CD4-positive, alpha-beta T cell treated with Interleukin-21 for 1 hour (primary cell): ENCODE measurements at regions not wholly inside any gene's neighbourhood (a gene's known extent, or its start where the extent isn't known, plus 50 kb on each side); places are given as distances from the start of the nearest gene placed in this dataset.
"Not testable (repeated sequence)": the region's sequence is repeated elsewhere in the genome, so short reads cannot be mapped to it uniquely, and the experiment has no call there.

Experiments used
- DNase-seq: peaks from one replicate; pipeline ENCODE4 v3.0.0-alpha.2; 2020

- DNase-seq: no peak
These were observed 484.0 kb upstream of the MAP2 start for GRCh38 chr2:208939852-208940251.

- no peak for DNase-seq
These were observed 478.1 kb upstream of the MAP2 start for GRCh38 chr2:208945719-208946256.

GRCh38 chr2:208948073-208948472, 475.8 kb upstream of the MAP2 start:
- no peak for DNase-seq

- DNase-seq: no peak
These were observed 453.8 kb upstream of the MAP2 start for GRCh38 chr2:208970070-208970469.

GRCh38 chr2:208977582-208977981, 446.3 kb upstream of the MAP2 start:
- no peak for DNase-seq

GRCh38 chr2:208978946-208979345, 444.9 kb upstream of the MAP2 start:
- no peak for DNase-seq

GRCh38 chr2:208980321-208980720, 443.5 kb upstream of the MAP2 start:
- no peak for DNase-seq

- DNase-seq: no peak
These were observed 441.0 kb upstream of the MAP2 start for GRCh38 chr2:208982831-208983230.

GRCh38 chr2:208983486-208983885, 440.4 kb upstream of the MAP2 start:
- no peak for DNase-seq

GRCh38 chr2:208984376-208985090, 439.3 kb upstream of the MAP2 start:
- DNase-seq: no peak

GRCh38 chr2:208985644-208986043, 438.2 kb upstream of the MAP2 start:
- no peak for DNase-seq

- no peak for DNase-seq
These were observed 433.1 kb upstream of the MAP2 start for GRCh38 chr2:208990716-208991115.

- no peak for DNase-seq
These were observed 423.9 kb upstream of the MAP2 start for GRCh38 chr2:208999911-209000310.

- DNase-seq: no peak
These were observed 421.8 kb upstream of the MAP2 start for GRCh38 chr2:209002054-209002453.

- no peak for DNase-seq
These were observed 418.5 kb upstream of the MAP2 start for GRCh38 chr2:209005371-209005770.

GRCh38 chr2:209008636-209009287, 415.1 kb upstream of the MAP2 start:
- DNase-seq: no peak

- DNase-seq: not testable (repeated sequence)
These were observed 405.2 kb upstream of the MAP2 start for GRCh38 chr2:209018633-209019032.

GRCh38 chr2:209029249-209029648, 394.6 kb upstream of the MAP2 start:
- no peak for DNase-seq

GRCh38 chr2:209044307-209044706, 379.5 kb upstream of the MAP2 start:
- DNase-seq: no peak

GRCh38 chr2:209046163-209046562, 377.7 kb upstream of the MAP2 start:
- DNase-seq: no peak

- DNase-seq: no peak
These were observed 374.2 kb upstream of the MAP2 start for GRCh38 chr2:209049608-209050007.

GRCh38 chr2:209062210-209062609, 361.6 kb upstream of the MAP2 start:
- DNase-seq: no peak

- DNase-seq: no peak
These were observed 353.6 kb upstream of the MAP2 start for GRCh38 chr2:209070262-209070661.

- DNase-seq: no peak
These were observed 350.7 kb upstream of the MAP2 start for GRCh38 chr2:209073151-209073550.

GRCh38 chr2:209074711-209075110, 349.1 kb upstream of the MAP2 start:
- no peak for DNase-seq
